SK-N-MC (cell line): ENCODE measurements at regions not wholly inside any gene's neighbourhood (a gene's known extent, or its start where the extent isn't known, plus 50 kb on each side); places are given as distances from the start of the nearest gene placed in this dataset.

Experiments
- DNase-seq: peaks from one replicate; pipeline ENCODE4 v3.0.0-alpha.2; 2011; ENCODE audit warnings: low read depth, low spot score
- H3K27ac ChIP-seq: fragments of 200-600 bp; sonication (generic); 2 replicates; pipeline ENCODE4 v1.5.1; 2016; ENCODE audit warnings: mixed run types
- H3K36me3 ChIP-seq: fragments of 200-600 bp; sonication (generic); 2 replicates; pipeline ENCODE4 v1.6.1; 2017; ENCODE audit warnings: antibody characterized with exemption, low read length, mixed read lengths; ENCODE audit not compliant: insufficient read depth
- H3K4me3 ChIP-seq: fragments of 200-600 bp; sonication (generic); 2 replicates; pipeline ENCODE4 v1.5.1; 2016
- H3K9ac ChIP-seq: fragments of 200-600 bp; sonication (generic); 2 replicates; pipeline ENCODE4 v1.8.0; 2017; ENCODE audit warnings: mixed run types, mixed read lengths; ENCODE audit not compliant: insufficient read length
- H3K9me3 ChIP-seq: fragments of 200-600 bp; sonication (generic); 2 replicates; pipeline ENCODE4 v1.6.1; 2017; ENCODE audit warnings: low read depth, mild to moderate bottlenecking, antibody characterized with exemption, low read length, moderate library complexity, mixed read lengths
- EZH2 ChIP-seq: fragments of 200-600 bp; sonication (generic); IDR thresholded peaks from one replicate; pipeline ENCODE4 v1.6.1; 2017; ENCODE audit warnings: antibody characterized with exemption
- FOXP2 ChIP-seq: optimal IDR thresholded peaks from 2 replicates; pipeline ENCODE3; 2011; ENCODE audit warnings: mild to moderate bottlenecking, moderate library complexity; ENCODE audit not compliant: insufficient read depth; ENCODE audit errors: extremely low read length, control extremely low read depth
- POLR2AphosphoS5 ChIP-seq: IDR thresholded peaks from 2 replicates; pipeline ENCODE4 v1.6.1; 2012; ENCODE audit warnings: mild to moderate bottlenecking, low read depth, low read length, borderline replicate concordance

GRCh38 chr5:156197042-156197635 is 129.8 kb upstream of the SGCD start:
- H3K4me3 ChIP-seq = no peak overlapping the region
- no peak for DNase-seq
- no peak overlapping the region for H3K27ac ChIP-seq
- H3K9me3 ChIP-seq = no peaks in the 10 kb centered on the region
- TF ChIP-seq EZH2 (no peak), FOXP2 (no peak), POLR2AphosphoS5 (no peak)
- no peak overlapping the region for H3K9ac ChIP-seq
- H3K36me3 ChIP-seq = no peaks in the 10 kb centered on the region

DNA sequence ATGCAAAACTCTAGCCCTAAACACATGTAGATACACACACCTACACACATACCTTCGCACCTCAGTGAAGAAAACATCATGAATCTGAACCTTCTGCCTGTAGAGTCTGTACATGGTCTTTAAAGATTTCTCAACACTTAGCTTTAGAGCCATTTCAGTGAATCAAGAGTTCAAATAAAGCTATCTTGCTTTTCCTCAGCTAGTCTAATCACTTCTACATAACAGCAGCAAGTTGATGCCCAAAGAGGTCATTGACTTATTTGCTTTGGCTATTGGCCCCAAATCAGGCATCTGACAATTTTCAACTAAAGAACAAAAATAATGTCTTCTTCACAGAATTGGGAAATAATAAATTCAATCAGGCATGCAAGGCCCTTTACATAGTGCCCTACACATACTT is 127.9 kb upstream of the SGCD start:
- H3K27ac ChIP-seq = no peak overlapping the region
- no peaks in the 10 kb centered on the region for H3K9me3 ChIP-seq
- TF ChIP-seq EZH2 (no peak), FOXP2 (no peak), POLR2AphosphoS5 (no peak)
- no peaks in the 10 kb centered on the region for H3K36me3 ChIP-seq
- H3K4me3 ChIP-seq = no peak overlapping the region
- DNase-seq = no peak
- no peak overlapping the region for H3K9ac ChIP-seq

- Histone ChIP-seq H3K36me3 (no peaks in the 10 kb centered on the region), H3K9me3 (no peaks in the 10 kb centered on the region), H3K4me3 (no peak overlapping the region), H3K27ac (no peak overlapping the region), H3K9ac (no peak overlapping the region)
- DNase-seq = no peak
- no peak for TF ChIP-seq FOXP2
- no peak for TF ChIP-seq EZH2
- TF ChIP-seq POLR2AphosphoS5 = no peak
Observed at GRCh38 chr5:156200938-156201787, 125.8 kb upstream of the SGCD start.

DNA sequence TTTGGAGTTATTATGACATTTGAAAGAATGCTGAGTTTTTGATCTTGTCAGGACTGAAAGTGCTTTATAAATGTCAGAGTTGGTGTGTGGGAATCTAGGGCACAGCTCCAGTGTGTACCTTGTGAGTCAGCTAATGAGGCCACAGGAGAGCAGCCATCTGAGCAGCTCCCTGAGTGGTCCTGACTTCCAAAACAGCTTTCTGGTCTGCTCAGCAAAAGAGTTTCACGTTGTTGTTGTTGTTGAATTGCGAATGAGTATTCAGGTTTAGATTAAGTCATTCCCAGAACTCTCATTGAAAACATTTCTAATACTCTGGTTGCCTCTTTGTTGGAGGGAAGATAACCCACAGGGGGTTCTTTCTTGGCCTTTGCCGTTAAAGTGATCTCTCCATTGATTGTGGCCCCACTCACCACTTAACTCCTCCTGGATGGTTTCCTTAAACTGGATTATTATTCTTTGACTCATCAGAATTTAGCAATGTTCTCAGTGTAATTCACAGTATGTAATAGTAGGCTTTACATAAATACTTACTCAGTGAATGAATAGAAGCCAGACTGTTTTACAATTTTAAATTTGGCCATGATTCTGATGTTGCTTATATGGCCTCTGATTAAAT is 125.1 kb upstream of the SGCD start:
- no peak for DNase-seq
- H3K9me3 ChIP-seq = no peaks in the 10 kb centered on the region
- H3K27ac ChIP-seq = no peak overlapping the region
- H3K4me3 ChIP-seq = no peak overlapping the region
- no peaks in the 10 kb centered on the region for H3K36me3 ChIP-seq
- no peak overlapping the region for H3K9ac ChIP-seq
- no peak for TF ChIP-seq POLR2AphosphoS5
- no peak for TF ChIP-seq FOXP2
- TF ChIP-seq EZH2 = no peak

GRCh38 chr5:156208271-156208670 is 118.7 kb upstream of the SGCD start:
- Histone ChIP-seq H3K27ac (no peak overlapping the region), H3K9ac (no peak overlapping the region), H3K4me3 (no peak overlapping the region), H3K36me3 (no peaks in the 10 kb centered on the region), H3K9me3 (no peaks in the 10 kb centered on the region)
- TF ChIP-seq POLR2AphosphoS5 (no peak), EZH2 (no peak)
- DNase-seq = no peak

DNA sequence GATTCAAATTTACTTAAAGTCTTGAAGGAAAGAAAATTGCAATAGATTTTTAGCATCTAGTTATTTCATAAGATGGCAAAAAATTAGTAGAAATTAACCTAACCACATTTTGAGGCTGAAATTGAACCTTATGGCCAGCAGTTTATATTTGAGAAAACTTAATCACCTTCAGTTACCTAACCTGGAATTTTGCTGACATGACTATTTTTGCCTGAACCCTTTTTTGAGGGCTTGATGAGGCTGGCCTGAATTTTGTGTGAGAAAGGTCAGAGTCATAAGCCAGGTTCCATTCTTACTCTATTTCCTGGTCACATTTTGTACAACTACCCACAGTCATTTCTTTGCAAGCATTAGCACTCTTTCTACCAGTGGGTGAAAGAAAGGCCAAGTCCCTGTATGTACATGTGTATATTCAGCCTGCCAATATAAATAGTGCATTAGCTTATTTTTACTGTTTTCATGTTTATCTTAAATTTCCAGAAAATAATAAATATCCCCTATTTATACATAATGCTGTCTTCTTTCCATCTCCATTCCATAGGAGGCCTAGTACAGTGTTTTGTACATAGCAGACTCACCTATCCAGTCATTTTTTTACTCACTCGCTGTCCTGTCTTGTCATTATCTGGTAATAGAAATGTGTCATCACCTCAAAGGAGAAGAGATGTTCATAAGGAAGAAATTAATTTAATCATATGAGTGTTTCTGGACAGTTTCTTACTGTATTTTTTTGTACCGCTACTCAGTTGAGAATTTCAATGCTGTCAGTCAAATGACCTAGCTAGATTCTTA is 108.4 kb upstream of the SGCD start:
- no peak for DNase-seq
- no peaks in the 10 kb centered on the region for H3K9me3 ChIP-seq
- no peak overlapping the region for H3K4me3 ChIP-seq
- no peak overlapping the region for H3K9ac ChIP-seq
- TF ChIP-seq EZH2 (no peak), POLR2AphosphoS5 (no peak), FOXP2 (no peak)
- no peak overlapping the region for H3K27ac ChIP-seq
- H3K36me3 ChIP-seq = no peaks in the 10 kb centered on the region

DNA sequence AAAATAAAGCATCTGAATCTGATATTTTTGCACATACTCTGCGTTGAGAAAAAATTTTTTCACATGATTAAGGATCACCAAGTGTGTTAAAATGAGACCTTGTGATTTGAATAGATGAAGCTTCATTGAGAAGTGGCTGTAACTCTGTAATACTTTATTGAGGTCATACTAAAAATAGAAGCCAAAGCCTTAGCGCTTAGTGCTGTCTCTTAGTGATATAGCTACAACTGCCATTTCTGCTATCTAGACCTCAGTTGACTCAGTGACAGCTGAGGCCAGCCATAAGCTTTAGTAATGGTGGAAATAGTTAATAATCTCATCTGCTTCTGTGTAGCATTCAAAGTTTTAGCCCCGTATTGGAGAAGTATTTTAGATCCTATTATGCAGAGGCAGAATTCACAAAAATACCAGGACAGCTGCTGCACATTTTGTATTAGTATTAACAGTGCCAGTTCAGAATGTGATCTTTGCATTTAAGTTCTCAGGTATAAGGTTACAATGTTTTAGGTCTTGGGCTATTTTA is 107.4 kb upstream of the SGCD start:
- TF ChIP-seq FOXP2 = no peak
- no peak for DNase-seq
- no peaks in the 10 kb centered on the region for H3K9me3 ChIP-seq
- no peak overlapping the region for H3K27ac ChIP-seq
- no peaks in the 10 kb centered on the region for H3K36me3 ChIP-seq
- H3K4me3 ChIP-seq = no peak overlapping the region
- H3K9ac ChIP-seq = no peak overlapping the region

DNA sequence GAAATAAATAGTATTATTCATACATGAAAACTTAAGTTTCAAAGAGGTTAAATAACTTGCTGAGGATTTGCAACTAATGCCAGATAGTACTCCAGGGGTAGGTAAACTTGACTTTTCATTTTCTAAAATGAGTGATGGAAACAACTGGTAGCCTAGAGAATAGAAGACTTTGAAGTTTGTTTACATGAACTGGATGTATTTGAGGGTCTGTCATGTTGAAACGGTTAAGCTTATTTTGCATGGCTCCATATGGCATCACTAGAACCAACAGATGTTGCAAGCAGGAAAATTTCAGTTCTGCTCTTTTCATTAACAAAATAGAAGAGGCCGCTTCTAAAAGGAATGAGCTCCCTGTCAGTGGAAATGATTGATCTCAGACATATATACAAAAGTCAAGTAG is 105.1 kb upstream of the SGCD start:
- TF ChIP-seq EZH2 = no peak
- no peak for TF ChIP-seq POLR2AphosphoS5
- TF ChIP-seq FOXP2 = no peak
- no peak for DNase-seq
- no peak overlapping the region for H3K4me3 ChIP-seq

More for the DNA sequence above, 105.1 kb upstream of the SGCD start:
- H3K27ac ChIP-seq = no peak overlapping the region
- H3K9ac ChIP-seq = no peak overlapping the region
- no peaks in the 10 kb centered on the region for H3K36me3 ChIP-seq
- no peaks in the 10 kb centered on the region for H3K9me3 ChIP-seq
